OCI-LY7 (cell line): ENCODE measurements at regions not wholly inside any gene's neighbourhood (a gene's known extent, or its start where the extent isn't known, plus 50 kb on each side); places are given as distances from the start of the nearest gene placed in this dataset.

Experiments used
- EZH2phosphoT487 ChIP-seq: fragments of 200-600 bp; sonication (generic); IDR thresholded peaks from 2 replicates; pipeline ENCODE4 v1.6.1; 2018; ENCODE audit warnings: low read depth, borderline replicate concordance, mild to moderate bottlenecking, mixed run types, antibody characterized with exemption, low read length, moderate library complexity, mixed read lengths
- TF ChIP-seq, protein P1 (sequence below): fragments of 200-600 bp; sonication (generic); conservative IDR thresholded peaks from 2 replicates; pipeline ENCODE4 v1.5.1; 2014; ENCODE audit warnings: mild to moderate bottlenecking, antibody characterized with exemption, low read length, moderate library complexity, mixed read lengths

- TF ChIP-seq, protein P1, sequence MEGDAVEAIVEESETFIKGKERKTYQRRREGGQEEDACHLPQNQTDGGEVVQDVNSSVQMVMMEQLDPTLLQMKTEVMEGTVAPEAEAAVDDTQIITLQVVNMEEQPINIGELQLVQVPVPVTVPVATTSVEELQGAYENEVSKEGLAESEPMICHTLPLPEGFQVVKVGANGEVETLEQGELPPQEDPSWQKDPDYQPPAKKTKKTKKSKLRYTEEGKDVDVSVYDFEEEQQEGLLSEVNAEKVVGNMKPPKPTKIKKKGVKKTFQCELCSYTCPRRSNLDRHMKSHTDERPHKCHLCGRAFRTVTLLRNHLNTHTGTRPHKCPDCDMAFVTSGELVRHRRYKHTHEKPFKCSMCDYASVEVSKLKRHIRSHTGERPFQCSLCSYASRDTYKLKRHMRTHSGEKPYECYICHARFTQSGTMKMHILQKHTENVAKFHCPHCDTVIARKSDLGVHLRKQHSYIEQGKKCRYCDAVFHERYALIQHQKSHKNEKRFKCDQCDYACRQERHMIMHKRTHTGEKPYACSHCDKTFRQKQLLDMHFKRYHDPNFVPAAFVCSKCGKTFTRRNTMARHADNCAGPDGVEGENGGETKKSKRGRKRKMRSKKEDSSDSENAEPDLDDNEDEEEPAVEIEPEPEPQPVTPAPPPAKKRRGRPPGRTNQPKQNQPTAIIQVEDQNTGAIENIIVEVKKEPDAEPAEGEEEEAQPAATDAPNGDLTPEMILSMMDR = no peak
- no peak for TF ChIP-seq EZH2phosphoT487
Measured at GRCh38 chr13:66117563-66117962, 1112.6 kb downstream of the PCDH9 start.
